T-helper 2 cell treated with Interferon-gamma antibody and Interleukin-4, amounts not matched to agents 5 μg/mL and 100 μg/mL, for 36 hours (primary cell): ENCODE measurements at regions not wholly inside any gene's neighbourhood (a gene's known extent, or its start where the extent isn't known, plus 50 kb on each side); places are given as distances from the start of the nearest gene placed in this dataset.

Source experiments
- DNase-seq: peaks from one replicate; pipeline ENCODE4 v3.0.0; 2021; ENCODE audit warnings: low spot score
- H3K27ac Mint-ChIP-seq: one replicate; pipeline ENCODE4 v1.8.0; 2021; ENCODE audit warnings: mild to moderate bottlenecking, mixed read lengths
- H3K27me3 Mint-ChIP-seq: one replicate; pipeline ENCODE4 v1.8.0; 2021; ENCODE audit warnings: low read depth, mixed read lengths
- H3K36me3 Mint-ChIP-seq: one replicate; pipeline ENCODE4 v1.8.0; 2021; ENCODE audit warnings: low read depth, mixed read lengths
- H3K4me1 Mint-ChIP-seq: one replicate; pipeline ENCODE4 v1.8.0; 2021; ENCODE audit warnings: low read depth, mixed read lengths
- H3K4me3 Mint-ChIP-seq: one replicate; pipeline ENCODE4 v1.8.0; 2022; ENCODE audit warnings: mild to moderate bottlenecking, moderate library complexity, mixed read lengths
- H3K9me3 Mint-ChIP-seq: one replicate; pipeline ENCODE4 v1.8.0; 2021; ENCODE audit warnings: mixed read lengths

DNA sequence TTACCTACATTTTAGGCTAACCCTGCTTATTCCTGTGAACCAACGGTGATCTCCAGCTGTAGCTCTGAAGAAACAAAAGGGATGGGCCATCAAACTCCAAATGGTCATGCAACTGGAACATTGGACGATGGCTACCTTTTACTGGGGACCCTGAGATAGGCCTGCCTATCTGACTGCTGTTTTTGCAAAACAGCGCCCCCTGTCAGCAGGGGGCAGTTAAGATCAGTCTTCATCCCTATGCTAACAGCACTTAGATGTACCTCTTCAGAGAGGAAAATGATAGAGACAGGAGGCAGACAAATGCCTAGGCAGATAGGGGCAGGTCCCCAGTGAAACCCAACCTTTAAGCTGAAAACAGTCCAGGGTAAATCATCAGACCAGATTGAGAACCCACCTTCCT lies 1085.4 kb upstream of the SORCS1 start:
- Mint-ChIP-seq H3K4me3 (no peak overlapping the region), H3K9me3 (peaks cover 29% of the 10 kb centered on the region), H3K4me1 (no peaks in the 10 kb centered on the region), H3K36me3 (no peaks in the 10 kb centered on the region), H3K27me3 (no peaks in the 10 kb centered on the region), H3K27ac (no peak overlapping the region)
- DNase-seq: no peak

DNA sequence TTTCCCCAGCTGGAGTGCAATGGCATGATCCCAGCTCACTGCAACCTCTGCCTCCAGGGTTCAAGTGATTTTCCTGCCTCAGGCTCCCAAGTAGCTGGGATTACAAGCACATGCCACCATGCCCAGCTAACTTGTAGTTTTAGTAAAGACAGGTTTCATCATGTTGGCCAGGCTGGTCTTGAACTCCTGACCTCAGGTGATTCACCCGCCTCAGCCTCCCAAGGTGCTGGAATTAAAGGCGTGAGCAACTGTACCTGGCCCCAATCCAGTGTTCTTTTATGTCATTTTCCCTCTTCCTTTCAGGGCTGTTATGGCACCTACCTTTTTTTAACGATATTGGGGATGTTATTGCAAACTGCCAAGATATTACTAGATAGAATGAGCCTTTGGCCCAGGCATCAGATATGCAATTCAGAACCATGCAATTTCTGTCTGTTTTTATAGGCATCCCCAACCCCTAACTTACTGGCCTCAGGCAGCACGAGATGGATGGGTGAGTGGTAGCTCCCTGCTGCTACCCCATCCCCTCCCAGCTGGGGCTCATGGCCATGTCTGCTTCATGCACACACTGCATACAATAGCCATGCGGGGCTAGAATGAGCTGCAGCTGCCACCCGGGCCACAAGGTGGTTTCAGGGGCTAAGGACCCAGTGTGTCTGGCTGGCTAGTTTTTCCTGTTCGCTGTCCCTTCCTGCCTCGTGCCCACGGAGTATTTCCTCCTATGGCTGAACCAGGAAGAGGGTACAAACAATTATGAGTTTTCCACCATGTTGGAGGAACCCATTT lies 1080.1 kb upstream of the SORCS1 start:
- no peaks in the 10 kb centered on the region for H3K4me1 Mint-ChIP-seq
- DNase-seq: no peak
- H3K9me3 Mint-ChIP-seq: peaks cover 31% of the 10 kb centered on the region
- no peak overlapping the region for H3K27ac Mint-ChIP-seq
- H3K36me3 Mint-ChIP-seq: no peaks in the 10 kb centered on the region
- H3K27me3 Mint-ChIP-seq: no peaks in the 10 kb centered on the region
- no peak overlapping the region for H3K4me3 Mint-ChIP-seq

- Mint-ChIP-seq H3K4me3 (no peak overlapping the region), H3K36me3 (no peaks in the 10 kb centered on the region), H3K27ac (no peak overlapping the region), H3K4me1 (no peaks in the 10 kb centered on the region), H3K27me3 (no peaks in the 10 kb centered on the region), H3K9me3 (peaks cover 30% of the 10 kb centered on the region)
- no peak for DNase-seq
Measured at GRCh38 chr10:108241166-108241565, 1076.7 kb upstream of the SORCS1 start.

DNA sequence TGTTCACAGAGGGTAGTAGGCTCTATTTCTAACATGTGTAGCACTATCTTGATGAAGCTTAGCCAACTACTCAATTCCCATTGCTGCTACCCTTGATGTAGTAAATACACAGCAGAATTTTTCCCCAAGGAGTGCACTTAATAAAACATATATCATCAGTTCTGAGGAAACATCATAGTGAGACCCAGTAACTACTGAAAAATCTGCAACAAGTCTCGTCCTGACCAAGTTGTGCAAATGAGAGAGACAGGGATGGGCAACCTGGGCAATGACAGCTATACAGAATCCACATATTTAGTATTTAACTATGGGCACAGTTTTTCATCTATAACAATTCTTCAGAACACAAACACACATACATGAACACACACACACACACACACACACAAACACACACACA lies 1073.8 kb upstream of the SORCS1 start:
- no peak for DNase-seq
- no peaks in the 10 kb centered on the region for H3K4me1 Mint-ChIP-seq
- no peak overlapping the region for H3K27ac Mint-ChIP-seq
- no peak overlapping the region for H3K4me3 Mint-ChIP-seq
- H3K36me3 Mint-ChIP-seq: no peaks in the 10 kb centered on the region
- H3K27me3 Mint-ChIP-seq: no peaks in the 10 kb centered on the region
- H3K9me3 Mint-ChIP-seq: peaks cover 30% of the 10 kb centered on the region

DNA sequence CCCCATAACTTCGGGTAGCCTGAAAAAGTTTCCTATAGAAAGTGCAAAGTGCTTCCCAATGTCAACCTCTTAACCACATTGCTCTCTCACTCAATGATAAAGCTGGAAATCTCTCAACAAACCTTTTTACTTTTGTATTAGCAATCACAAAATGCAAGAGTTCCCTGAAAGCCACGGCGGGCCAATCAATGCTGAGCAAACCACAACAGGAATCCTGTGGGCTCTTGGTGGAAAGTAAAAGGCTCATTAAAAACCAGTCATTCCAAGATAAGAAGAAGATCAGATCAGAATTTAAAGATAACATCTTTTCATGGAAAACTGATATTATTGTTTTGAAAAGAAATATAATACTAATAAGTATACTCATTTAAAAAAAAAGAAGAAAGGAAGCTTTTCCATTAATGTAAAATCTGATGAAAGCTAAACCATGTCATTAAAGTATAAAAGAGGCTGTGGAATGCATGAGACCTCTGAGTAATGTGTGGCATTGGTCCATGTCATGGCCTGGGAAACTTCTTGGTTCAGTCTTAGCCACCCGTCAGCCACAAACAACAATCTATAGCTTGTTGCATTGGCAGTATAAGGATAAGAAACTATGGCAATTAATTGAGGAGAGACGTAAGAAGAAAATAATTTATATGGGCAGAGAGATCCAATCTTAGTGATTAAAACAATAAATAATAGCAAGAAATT lies 1066.1 kb upstream of the SORCS1 start:
- no peak for DNase-seq
- no peaks in the 10 kb centered on the region for H3K27me3 Mint-ChIP-seq

GRCh38 chr10:108208732-108209131 lies 1044.2 kb upstream of the SORCS1 start:
- H3K36me3 Mint-ChIP-seq: no peaks in the 10 kb centered on the region
- peaks cover 18% of the 10 kb centered on the region for H3K9me3 Mint-ChIP-seq
- H3K4me3 Mint-ChIP-seq: no peak overlapping the region
- no peaks in the 10 kb centered on the region for H3K4me1 Mint-ChIP-seq
- H3K27me3 Mint-ChIP-seq: no peaks in the 10 kb centered on the region
- H3K27ac Mint-ChIP-seq: no peak overlapping the region
- DNase-seq: no peak

More for the DNA sequence above, 1066.1 kb upstream of the SORCS1 start:
- no peak overlapping the region for H3K4me3 Mint-ChIP-seq
- no peak overlapping the region for H3K27ac Mint-ChIP-seq
- peaks cover 20% of the 10 kb centered on the region for H3K9me3 Mint-ChIP-seq
- no peaks in the 10 kb centered on the region for H3K4me1 Mint-ChIP-seq
- H3K36me3 Mint-ChIP-seq: no peaks in the 10 kb centered on the region

DNA sequence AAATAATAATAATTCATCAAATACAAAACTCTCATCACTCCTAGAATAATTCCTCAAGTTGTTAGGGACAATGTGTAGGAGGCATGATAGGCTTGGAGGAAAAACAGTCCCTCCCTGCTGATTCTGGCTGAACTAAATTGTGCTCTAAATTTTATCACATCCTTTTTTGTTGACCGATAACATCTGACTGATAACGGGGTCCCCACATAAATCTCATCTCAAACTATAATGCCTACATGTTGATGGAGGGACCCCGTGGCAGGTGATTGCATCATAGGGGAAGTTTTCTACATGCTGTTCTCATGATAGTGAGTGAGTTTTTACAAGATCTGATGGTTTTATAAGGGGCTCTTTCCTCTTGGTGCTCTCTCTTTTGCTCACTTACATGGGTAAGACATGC lies 1043.5 kb upstream of the SORCS1 start:
- no peak for DNase-seq
- Mint-ChIP-seq H3K4me3 (no peak overlapping the region), H3K4me1 (no peaks in the 10 kb centered on the region), H3K36me3 (no peaks in the 10 kb centered on the region), H3K9me3 (peaks cover 11% of the 10 kb centered on the region), H3K27me3 (no peaks in the 10 kb centered on the region), H3K27ac (no peak overlapping the region)

DNA sequence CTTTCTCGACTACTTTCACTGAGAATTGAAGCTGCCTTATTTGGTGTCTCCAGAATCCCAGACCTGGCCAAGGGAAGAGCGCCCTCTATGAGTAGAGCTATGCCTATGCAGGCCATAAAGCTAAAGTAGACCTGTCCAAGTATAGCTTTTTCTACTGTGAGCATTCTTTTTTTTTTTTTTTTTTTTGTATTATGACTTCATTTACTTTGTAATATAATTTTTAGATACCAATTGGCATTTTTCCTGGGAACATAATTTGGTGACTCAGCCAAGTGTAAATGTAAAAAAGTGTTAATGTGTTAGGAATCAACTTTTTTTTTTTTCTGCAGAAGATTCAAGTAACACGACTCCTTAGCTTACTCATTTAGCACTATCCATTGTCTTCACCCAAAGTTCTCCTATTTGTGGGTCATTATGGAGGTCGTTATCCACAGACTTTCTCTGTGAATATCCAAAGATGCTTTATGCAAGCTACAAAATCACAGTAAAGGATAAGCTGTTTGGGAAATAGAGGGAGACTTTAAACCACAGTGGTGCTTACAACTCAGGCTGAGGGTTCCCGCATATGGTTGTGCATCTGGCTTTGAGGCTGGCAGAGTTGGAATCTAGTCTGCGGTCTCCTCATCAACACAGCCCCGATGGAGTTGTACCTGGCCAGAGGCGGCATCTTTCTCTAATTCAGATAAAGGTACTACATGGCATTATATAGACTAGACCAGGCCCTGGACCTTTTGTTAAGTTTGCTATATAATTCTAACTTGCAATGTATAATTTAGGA lies 1040.2 kb upstream of the SORCS1 start:
- Mint-ChIP-seq H3K4me3 (no peak overlapping the region), H3K9me3 (peaks cover 7% of the 10 kb centered on the region), H3K36me3 (no peaks in the 10 kb centered on the region), H3K27ac (no peak overlapping the region), H3K4me1 (no peaks in the 10 kb centered on the region), H3K27me3 (no peaks in the 10 kb centered on the region)
- DNase-seq: no peak

DNA sequence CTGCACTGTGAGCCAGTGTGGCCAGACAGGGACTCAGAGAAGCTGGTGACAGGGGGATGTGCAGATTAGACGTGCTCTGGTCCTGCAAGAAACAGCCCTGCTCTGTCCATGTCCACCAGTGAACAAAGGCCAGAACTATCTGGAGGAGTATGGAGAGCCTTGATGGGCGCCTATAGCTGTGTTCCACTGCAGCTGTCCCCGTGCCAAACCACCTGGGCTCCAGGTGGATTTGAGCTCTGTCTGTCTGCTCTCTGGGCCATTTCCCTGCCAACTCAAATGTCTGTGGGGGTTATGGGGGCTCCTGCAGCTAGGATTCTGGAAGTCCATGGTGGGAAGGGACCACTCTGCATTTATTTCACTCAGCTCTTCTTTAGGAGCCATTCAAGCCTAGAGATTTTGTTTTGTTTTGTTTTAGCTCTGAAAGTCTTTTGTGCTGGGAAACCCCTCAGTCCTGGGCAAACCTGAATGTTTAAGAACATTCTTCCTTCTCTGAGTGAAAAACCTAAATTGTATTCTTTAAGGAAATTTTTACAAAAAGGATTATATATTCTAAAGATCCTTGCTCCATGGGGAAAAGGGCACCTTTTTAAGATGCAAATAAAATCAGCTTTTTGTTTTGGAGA lies 1039.5 kb upstream of the SORCS1 start:
- Mint-ChIP-seq H3K9me3 (peaks cover 8% of the 10 kb centered on the region), H3K4me3 (no peak overlapping the region), H3K27ac (no peak overlapping the region), H3K36me3 (no peaks in the 10 kb centered on the region), H3K4me1 (no peaks in the 10 kb centered on the region), H3K27me3 (no peaks in the 10 kb centered on the region)
- no peak for DNase-seq

DNA sequence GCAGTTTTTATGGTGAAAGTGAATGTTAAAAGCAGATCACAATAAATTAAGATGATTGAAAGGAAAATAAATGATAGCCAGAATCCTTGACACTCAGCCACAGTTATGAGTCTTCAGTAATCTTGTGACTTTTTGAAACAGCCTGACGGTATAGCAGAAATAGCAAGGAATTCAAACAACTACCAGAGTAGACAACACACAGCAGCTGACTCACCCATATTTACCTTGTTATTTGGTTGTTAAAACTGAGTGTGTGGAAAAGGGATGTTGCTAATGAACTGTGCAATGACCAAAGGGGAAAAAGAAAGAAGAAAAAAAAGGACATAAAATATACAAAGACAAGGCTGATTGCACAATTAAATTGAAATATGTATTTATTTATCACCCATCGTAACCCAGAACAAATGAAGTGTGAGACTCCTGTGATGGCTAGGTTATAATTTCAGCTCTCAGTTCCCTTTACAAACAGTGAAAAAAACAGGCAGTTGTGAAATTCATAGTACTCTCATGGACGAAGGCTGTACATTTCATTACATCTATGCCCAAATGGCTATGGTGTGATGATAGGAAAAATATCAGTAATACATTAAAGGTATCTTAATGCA lies 1023.0 kb upstream of the SORCS1 start:
- no peaks in the 10 kb centered on the region for H3K27me3 Mint-ChIP-seq
- H3K9me3 Mint-ChIP-seq: peaks cover 48% of the 10 kb centered on the region
- DNase-seq: no peak
- H3K4me3 Mint-ChIP-seq: no peak overlapping the region
- no peak overlapping the region for H3K27ac Mint-ChIP-seq
- H3K4me1 Mint-ChIP-seq: no peaks in the 10 kb centered on the region
- no peaks in the 10 kb centered on the region for H3K36me3 Mint-ChIP-seq

DNA sequence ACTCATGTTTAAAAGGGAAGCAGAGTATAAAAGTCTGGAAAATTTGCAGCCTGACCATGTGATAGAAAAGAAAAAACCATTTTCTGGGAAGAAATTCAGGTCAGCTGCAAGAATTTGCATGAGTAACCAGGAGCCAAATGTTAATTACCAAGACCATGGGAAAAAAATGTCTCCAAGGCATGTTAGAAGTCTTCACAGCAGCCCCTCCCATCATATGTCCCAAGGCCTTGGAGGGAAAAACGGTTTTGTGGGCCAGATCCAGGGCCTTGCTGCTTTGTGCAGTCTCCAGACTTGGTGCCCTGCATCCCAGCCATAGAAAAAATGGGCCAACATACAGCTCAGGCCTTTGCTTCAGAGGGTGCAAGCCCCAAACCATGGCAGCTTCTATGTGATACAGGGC lies 1019.6 kb upstream of the SORCS1 start:
- no peak for DNase-seq
- Mint-ChIP-seq H3K4me3 (no peak overlapping the region), H3K4me1 (no peaks in the 10 kb centered on the region), H3K27me3 (no peaks in the 10 kb centered on the region), H3K9me3 (peaks cover 44% of the 10 kb centered on the region), H3K27ac (no peak overlapping the region), H3K36me3 (no peaks in the 10 kb centered on the region)

DNA sequence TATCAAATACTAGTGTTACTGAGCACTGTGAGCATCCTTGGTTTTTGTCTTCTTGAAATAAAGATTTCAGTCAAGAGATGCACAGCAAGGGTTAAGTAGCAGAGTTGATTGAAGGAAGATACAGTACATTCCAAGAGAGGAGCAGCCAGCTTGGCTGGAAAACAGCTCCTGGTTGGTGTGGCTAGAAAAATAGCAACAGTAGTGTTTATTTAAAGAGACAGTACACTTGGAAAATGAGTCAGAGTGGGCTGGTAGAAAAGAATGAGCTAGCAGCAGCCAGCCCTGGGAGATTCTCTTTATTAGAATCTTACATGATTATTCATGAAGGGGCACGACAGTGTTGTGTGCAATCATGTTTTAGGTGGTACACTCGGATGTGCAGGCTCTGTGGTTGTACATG lies 1016.4 kb upstream of the SORCS1 start:
- Mint-ChIP-seq H3K4me3 (no peak overlapping the region), H3K9me3 (peaks cover 21% of the 10 kb centered on the region), H3K27ac (no peak overlapping the region), H3K4me1 (no peaks in the 10 kb centered on the region), H3K27me3 (no peaks in the 10 kb centered on the region), H3K36me3 (no peaks in the 10 kb centered on the region)
- no peak for DNase-seq

DNA sequence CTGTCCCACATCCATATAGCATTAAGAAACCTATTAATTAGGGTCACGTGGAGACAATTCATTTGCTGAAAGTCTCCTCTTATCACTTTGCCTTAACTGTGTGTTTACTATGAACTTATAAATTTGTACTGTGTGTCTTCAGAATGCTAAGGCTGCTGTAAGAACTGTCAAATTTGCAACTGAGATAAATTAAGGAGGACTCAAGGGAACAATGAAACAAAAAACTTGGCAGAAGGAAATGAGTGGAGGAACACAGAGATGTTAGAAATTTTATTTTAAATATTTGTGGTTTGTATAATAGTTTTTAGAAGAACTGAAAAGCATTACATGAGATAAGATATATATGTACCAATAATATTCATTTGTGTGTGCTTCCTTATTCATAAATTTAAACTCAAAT lies 1005.3 kb upstream of the SORCS1 start:
- Mint-ChIP-seq H3K9me3 (peaks cover 3% of the 10 kb centered on the region), H3K27ac (no peak overlapping the region), H3K36me3 (no peaks in the 10 kb centered on the region), H3K4me3 (no peak overlapping the region), H3K4me1 (no peaks in the 10 kb centered on the region), H3K27me3 (no peaks in the 10 kb centered on the region)
- DNase-seq: no peak
